ENCODE measurements at regions not wholly inside any gene's neighbourhood (a gene's known extent, or its start where the extent isn't known, plus 50 kb on each side); places are given as distances from the start of the nearest gene placed in this dataset.

DNA sequence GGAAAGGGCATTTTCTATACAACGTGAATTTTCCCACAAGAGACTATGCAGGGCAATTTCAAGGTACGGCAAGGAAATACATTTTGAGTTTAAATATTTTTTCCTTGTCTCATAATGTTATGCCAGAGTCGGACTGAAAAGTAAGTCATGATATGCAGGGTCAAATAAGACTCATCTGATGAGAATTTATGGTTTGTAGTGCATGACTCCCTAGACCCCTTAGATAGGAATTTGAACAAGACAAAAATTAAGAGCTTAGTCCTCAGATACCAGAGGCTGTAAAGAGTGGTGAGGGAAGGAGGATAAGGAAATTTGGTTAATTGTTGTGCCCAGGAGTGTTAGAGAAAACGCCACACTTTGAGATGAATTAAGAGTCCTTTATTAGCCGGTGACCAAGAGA, 616.6 kb downstream of the XPNPEP1 start:
- TF ChIP-seq REST (IDR thresholded peaks at IDR 0.05; ENCODE audit: borderline replicate concordance) (no peak), RAD21 (conservative IDR thresholded peaks at IDR 0.05) (no peak), TAF1 (IDR thresholded peaks at IDR 0.05; ENCODE audit: low read depth) (no peak)
- Histone ChIP-seq H3K9me3 (ENCODE audit: low read length) (no peaks in the 10 kb centered on the region), H3K4me2 (ENCODE audit: low read length) (no peak overlapping the region), H3K9ac (ENCODE audit: low read length) (no peak overlapping the region), H3F3A (ENCODE audit: insufficient read depth, low read length, poor library complexity, severe bottlenecking) (no peaks in the 10 kb centered on the region), H3K79me2 (replicated peaks; ENCODE audit: insufficient read depth, low read length) (no peaks in the 10 kb centered on the region), H3K9me2 (ENCODE audit: insufficient read depth, low read length) (no peaks in the 10 kb centered on the region), H4K20me1 (ENCODE audit: insufficient read depth) (no peaks in the 10 kb centered on the region), H3K4me3 (ENCODE audit: low read length) (no peak overlapping the region), H2AFZ (ENCODE audit: low read depth, low read length) (no peak overlapping the region), H3K27me3 (ENCODE audit: insufficient read depth, low read depth, low read length) (no peaks in the 10 kb centered on the region), H3K36me3 (ENCODE audit: insufficient read depth, low read length) (no peaks in the 10 kb centered on the region), H3K27ac (ENCODE audit: low read length) (no peak overlapping the region)

DNA sequence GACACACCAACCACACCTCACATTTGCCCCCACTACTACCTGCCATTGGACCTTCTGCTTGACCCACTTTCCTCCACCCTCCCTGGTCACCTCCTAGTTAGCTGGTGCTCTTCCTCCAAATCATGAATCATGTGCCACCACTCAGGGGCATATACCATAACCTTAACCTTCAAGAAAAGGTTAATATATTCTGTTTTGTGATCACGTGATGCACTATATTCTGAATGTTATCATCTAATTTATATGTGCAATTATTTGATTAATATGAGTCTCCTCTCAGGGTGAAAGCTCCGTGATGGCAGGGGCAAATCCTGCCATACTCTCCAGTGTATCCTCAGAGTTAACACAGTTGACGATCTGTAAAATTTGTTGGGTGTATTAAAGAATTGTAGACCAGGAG, 635.5 kb downstream of the XPNPEP1 start:
- Histone ChIP-seq H3K79me2 (replicated peaks; ENCODE audit: insufficient read depth, low read length) (no peaks in the 10 kb centered on the region), H3K27me3 (ENCODE audit: insufficient read depth, low read depth, low read length) (no peaks in the 10 kb centered on the region), H3K4me3 (ENCODE audit: low read length) (no peak overlapping the region), H3K9me2 (ENCODE audit: insufficient read depth, low read length) (no peaks in the 10 kb centered on the region), H3K36me3 (ENCODE audit: insufficient read depth, low read length) (no peaks in the 10 kb centered on the region), H3K9ac (ENCODE audit: low read length) (no peak overlapping the region), H3K27ac (ENCODE audit: low read length) (no peak overlapping the region), H3K9me3 (ENCODE audit: low read length) (no peaks in the 10 kb centered on the region), H3F3A (ENCODE audit: insufficient read depth, low read length, poor library complexity, severe bottlenecking) (no peaks in the 10 kb centered on the region), H2AFZ (ENCODE audit: low read depth, low read length) (no peak overlapping the region), H3K4me2 (ENCODE audit: low read length) (no peak overlapping the region), H4K20me1 (ENCODE audit: insufficient read depth) (no peaks in the 10 kb centered on the region)
- TF ChIP-seq EZH2 (IDR thresholded peaks at IDR 0.05; ENCODE audit: borderline replicate concordance, insufficient read depth, low read length, poor library complexity, severe bottlenecking): no peak
- TF ChIP-seq, protein P1, sequence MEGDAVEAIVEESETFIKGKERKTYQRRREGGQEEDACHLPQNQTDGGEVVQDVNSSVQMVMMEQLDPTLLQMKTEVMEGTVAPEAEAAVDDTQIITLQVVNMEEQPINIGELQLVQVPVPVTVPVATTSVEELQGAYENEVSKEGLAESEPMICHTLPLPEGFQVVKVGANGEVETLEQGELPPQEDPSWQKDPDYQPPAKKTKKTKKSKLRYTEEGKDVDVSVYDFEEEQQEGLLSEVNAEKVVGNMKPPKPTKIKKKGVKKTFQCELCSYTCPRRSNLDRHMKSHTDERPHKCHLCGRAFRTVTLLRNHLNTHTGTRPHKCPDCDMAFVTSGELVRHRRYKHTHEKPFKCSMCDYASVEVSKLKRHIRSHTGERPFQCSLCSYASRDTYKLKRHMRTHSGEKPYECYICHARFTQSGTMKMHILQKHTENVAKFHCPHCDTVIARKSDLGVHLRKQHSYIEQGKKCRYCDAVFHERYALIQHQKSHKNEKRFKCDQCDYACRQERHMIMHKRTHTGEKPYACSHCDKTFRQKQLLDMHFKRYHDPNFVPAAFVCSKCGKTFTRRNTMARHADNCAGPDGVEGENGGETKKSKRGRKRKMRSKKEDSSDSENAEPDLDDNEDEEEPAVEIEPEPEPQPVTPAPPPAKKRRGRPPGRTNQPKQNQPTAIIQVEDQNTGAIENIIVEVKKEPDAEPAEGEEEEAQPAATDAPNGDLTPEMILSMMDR (IDR thresholded peaks at IDR 0.05; ENCODE audit: poor library complexity, severe bottlenecking): no peak
- no peak for TF ChIP-seq MXI1 (conservative IDR thresholded peaks at IDR 0.05; ENCODE audit: poor library complexity, severe bottlenecking)
- no peak for TF ChIP-seq REST (IDR thresholded peaks at IDR 0.05; ENCODE audit: borderline replicate concordance)
- TF ChIP-seq POLR2AphosphoS5 (IDR thresholded peaks at IDR 0.05): no peak
